DMS114 treated with DMSO at 0.1 percent for 48 hours (cell line): ENCODE measurements at regions not wholly inside any gene's neighbourhood (a gene's known extent, or its start where the extent isn't known, plus 50 kb on each side); places are given as distances from the start of the nearest gene placed in this dataset.
"Not testable (repeated sequence)": the region's sequence is repeated elsewhere in the genome, so short reads cannot be mapped to it uniquely, and the experiment has no call there.

ENCODE experiments used
- DNase-seq: peaks from one replicate; lab custom pipeline; 2025; ENCODE audit not compliant: unreplicated experiment; lab: John Stamatoyannopoulos, UW

DNA sequence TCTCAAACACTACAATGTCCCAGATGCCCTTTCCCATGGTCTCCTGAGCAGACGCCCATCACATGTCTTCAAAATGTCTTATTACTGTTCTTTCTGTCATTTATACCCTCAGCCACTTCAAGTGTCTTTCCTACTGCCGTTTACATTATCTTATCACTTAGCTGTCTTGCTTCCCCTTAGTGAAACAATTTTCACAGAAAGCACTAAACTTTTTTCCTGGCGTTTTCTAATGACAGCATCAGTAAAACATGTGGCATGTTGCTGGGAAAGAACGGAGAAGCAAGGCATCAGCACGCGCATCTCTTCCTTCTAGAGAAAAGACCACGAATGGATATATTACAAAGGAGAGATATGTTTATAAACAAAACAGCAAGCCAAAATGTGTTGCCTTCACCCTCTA is 189.7 kb upstream of the SLIT2 start:
- no peak for DNase-seq

- DNase-seq, result no peak
Measured at GRCh38 chr4:20050768-20051167, 200.9 kb upstream of the SLIT2 start.

GRCh38 chr4:20049889-20050288 is 201.8 kb upstream of the SLIT2 start:
- no peak for DNase-seq

DNA sequence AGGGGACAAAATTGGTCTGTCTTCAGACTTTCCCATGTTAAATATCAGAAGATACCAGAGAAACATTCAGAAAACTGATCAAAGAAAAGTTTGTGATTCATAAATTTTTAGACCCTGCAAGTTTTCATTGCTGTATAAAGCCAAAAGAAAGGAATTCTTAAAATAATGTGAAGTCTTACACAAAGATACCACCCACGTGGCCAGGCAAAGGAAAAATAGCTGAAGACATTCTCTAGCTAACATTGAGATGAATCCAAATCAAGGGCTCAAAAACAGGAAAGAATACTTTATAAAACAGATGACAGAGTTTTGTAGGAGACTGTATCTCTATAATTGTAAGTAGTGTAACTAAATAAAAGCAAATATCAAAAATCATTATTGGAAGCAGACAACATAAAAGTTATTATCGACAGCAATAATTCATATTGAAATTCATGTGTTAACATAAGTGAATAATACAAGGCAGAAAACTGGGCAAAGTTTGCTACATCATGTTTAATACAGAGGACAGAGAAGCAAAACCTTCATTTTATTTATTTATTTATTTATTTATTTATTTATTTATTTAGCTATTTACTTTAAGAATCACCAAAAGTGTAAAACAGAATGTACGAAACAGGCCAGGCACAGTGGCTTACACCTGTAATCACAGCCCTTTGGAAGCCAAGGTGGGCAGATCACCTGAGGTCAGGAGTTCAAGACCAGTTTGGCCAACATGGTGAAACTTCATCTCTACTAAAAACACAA is 204.6 kb upstream of the SLIT2 start:
- DNase-seq, result no peak

GRCh38 chr4:20046179-20046578 is 205.5 kb upstream of the SLIT2 start:
- DNase-seq, result no peak

GRCh38 chr4:20044966-20045365 is 206.7 kb upstream of the SLIT2 start:
- no peak for DNase-seq

- no peak for DNase-seq
Measured at GRCh38 chr4:20044502-20044911, 207.2 kb upstream of the SLIT2 start.

GRCh38 chr4:20043991-20044390 is 207.7 kb upstream of the SLIT2 start:
- DNase-seq, result no peak

DNA sequence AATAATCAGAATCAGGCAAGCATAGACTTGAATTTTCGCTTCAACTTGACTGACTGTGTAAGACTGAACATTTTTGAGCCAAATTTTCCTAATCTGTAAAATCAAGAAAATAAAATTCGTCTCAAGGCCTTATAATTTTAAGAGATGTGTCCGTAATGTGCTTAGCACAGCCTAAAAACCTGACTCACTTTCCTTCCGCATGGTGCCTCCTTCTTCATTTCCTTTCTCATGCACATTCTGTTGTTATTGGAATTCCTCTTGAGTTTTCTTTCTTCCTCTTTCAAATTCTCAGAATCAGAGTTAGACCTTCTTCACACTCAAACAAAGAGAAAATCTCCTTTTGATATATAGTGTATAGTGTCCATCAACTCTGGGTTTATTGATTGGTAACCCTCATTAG is 208.9 kb upstream of the SLIT2 start:
- DNase-seq, result no peak

GRCh38 chr4:20041839-20042407 is 209.8 kb upstream of the SLIT2 start:
- DNase-seq, result no peak

GRCh38 chr4:20037745-20038144 is 214.0 kb upstream of the SLIT2 start:
- no peak for DNase-seq

DNA sequence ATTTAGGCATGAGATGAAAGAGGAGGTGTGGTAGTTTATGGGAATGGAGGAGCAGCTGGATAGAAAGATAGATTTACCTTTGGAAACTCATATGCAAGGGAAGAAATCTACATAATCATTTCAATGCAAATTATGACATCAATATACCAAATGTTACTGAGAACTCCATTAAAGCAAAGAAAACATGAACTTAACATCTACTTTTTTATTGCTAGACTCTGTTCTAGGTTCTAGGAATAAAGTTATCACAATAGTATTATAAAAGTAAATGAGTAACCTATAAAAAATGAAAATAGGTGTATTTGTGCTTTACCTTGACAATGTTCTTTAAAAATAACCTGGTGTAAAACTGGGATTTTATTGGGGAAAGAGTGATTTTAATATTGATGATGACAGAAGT is 221.6 kb upstream of the SLIT2 start:
- no peak for DNase-seq

GRCh38 chr4:20028645-20029044 is 223.1 kb upstream of the SLIT2 start:
- no peak for DNase-seq

GRCh38 chr4:20026456-20026855 is 225.2 kb upstream of the SLIT2 start:
- no peak for DNase-seq

DNA sequence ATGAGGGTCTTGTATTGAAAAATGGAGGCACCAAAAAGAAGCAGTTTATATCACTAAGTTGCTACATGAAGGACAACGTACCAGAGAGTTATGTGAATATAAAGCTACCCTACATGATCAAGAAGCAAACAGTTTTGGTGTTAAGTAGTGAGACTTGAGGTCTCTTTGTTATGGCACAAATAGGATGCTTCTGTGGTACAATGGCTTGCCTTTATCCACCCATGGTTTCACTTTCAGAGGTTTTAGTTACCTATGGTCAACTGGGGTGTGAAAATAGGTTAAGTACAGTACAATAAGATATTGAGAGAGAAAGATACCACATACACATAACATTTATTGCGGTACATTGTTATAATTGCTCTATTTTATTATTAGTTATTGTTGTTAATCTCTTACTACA is 229.2 kb upstream of the SLIT2 start:
- no peak for DNase-seq

DNA sequence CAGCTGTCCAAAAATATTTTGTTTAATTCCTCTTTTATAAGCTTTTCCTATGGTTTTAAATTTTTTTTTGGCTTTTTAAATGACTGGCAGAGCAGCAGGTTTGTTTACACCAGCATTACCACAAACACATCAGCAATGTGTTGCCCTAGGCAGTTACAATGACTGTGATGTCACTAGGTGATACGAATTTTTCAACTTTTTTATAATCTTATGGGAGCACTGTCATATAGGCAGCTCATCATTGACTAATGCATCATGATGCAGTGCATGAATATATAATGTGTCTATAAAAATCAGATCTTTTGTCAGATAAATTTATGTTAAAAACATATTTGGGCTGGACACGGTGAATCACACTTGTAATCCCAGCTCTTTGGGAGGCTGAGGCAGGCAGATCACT is 231.6 kb upstream of the SLIT2 start:
- no peak for DNase-seq

GRCh38 chr4:20019310-20020015 is 232.2 kb upstream of the SLIT2 start:
- DNase-seq, result no peak

- DNase-seq, result no peak
Measured at GRCh38 chr4:20017777-20018115, 234.0 kb upstream of the SLIT2 start.

DNA sequence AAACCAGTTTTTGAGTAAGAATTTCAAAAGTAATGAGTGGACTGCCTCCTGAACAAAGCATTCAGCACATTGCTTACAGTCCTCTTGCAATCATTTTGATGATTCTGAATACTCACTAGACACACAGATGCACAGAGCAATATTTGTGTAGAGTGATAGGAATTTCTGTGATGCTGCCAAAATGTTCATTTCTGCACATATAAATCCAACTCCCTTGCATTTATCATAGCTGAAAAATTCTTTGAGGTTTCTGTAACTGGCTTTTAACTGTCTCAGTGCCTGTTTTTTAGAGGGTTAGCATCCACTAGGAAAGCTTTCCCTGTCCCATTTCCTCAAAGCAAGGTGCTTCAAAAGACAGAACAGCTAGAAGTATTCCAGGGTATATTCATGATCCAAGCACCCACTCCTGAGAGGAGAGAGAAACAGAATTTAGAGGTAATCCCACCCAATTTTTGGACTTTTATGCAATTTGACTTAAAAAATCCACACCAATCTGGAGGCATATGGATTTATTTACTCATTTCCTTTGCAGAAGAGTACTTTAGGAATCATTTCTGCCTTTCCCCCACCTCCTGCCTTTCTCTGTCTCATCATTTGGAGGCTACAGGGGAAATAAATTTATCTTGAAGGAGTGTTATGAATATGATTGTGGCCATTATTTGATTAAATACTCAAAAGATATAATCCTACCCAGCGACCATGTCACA is 234.5 kb upstream of the SLIT2 start:
- no peak for DNase-seq

DNA sequence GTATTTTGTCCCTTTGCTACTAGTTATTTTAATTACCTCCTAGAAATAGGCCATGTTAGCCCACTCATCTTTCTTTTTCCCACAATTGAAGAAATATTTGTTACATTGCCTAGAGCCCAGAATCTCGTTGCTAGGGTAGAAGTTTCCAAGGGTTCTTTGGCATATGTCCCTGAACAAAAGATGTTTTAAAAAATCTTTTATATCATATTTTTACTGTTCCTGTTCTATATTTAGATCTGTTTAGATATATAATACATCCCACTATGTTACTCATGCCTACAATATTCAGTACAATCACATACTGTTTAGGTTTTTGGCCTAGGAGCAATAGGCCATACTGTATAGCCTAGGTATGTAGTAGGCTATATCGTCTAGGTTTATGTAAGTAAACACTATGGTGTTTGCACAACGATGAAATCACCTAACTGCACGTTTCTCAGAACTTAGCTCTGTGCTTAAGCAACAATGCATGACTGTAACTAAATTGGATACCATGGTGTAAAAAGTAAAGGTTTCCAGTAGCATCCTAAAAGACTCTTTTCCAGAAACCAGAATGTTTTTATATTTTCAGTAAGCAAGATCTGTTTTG is 236.0 kb upstream of the SLIT2 start:
- DNase-seq, result no peak

GRCh38 chr4:20003836-20004558 is 247.7 kb upstream of the SLIT2 start:
- DNase-seq, result not testable (repeated sequence)
